Mesenchymal stem cell (in vitro differentiated cells and primary cell): ENCODE measurements at regions not wholly inside any gene's neighbourhood (a gene's known extent, or its start where the extent isn't known, plus 50 kb on each side); places are given as distances from the start of the nearest gene placed in this dataset.
"Not testable (repeated sequence)": the region's sequence is repeated elsewhere in the genome, so short reads cannot be mapped to it uniquely, and the experiment has no call there.

ENCODE experiments used
- DNase-seq: peaks from one replicate; pipeline ENCODE4 v3.0.0-alpha.2; 2013
- H2AFZ ChIP-seq: one replicate; pipeline ENCODE4 v1.6.1; 2013; ENCODE audit warnings: low read depth, mild to moderate bottlenecking, control low read depth, inconsistent platforms, low read length, moderate library complexity
- H2AK5ac ChIP-seq: 2 replicates; pipeline ENCODE4 v1.6.1; 2013; ENCODE audit warnings: low read length, moderate library complexity, mild to moderate bottlenecking, inconsistent platforms; ENCODE audit not compliant: severe bottlenecking
- H2BK120ac ChIP-seq: one replicate; pipeline ENCODE4 v1.6.1; 2013; ENCODE audit warnings: low read depth, mild to moderate bottlenecking, inconsistent platforms, low read length, moderate library complexity
- H2BK12ac ChIP-seq, 2 experiments: one replicate each; pipeline ENCODE4 v1.6.1; 2013; ENCODE audit warnings: inconsistent platforms in 2 of 2, low read length in 2 of 2, mild to moderate bottlenecking in 2 of 2, moderate library complexity in 2 of 2, control low read depth in 1 of 2
- H2BK15ac ChIP-seq: one replicate; pipeline ENCODE4 v1.6.1; 2013; ENCODE audit warnings: mild to moderate bottlenecking, low read depth, inconsistent platforms; ENCODE audit not compliant: poor library complexity, severe bottlenecking
- H2BK5ac ChIP-seq: 2 replicates; pipeline ENCODE4 v1.6.1; 2013; ENCODE audit warnings: low read depth, mild to moderate bottlenecking, low read length, control low read depth, inconsistent platforms; ENCODE audit not compliant: poor library complexity, severe bottlenecking
- H3K14ac ChIP-seq, 2 experiments: one replicate each; pipeline ENCODE4 v1.6.1; 2013; ENCODE audit warnings: inconsistent platforms in 2 of 2, low read length in 2 of 2, control low read depth in 1 of 2, mild to moderate bottlenecking in 1 of 2, moderate library complexity in 1 of 2
- H3K18ac ChIP-seq, 2 experiments: one replicate each; pipeline ENCODE4 v1.6.1; 2013; ENCODE audit warnings: inconsistent platforms in 2 of 2, low read length in 2 of 2, control low read depth in 1 of 2, low read depth in 1 of 2, mild to moderate bottlenecking in 1 of 2
- H3K23ac ChIP-seq, 2 experiments: one replicate each; pipeline ENCODE4 v1.6.1; 2013; ENCODE audit warnings: inconsistent platforms in 2 of 2, low read length in 2 of 2, mild to moderate bottlenecking in 2 of 2, moderate library complexity in 2 of 2, control low read depth in 1 of 2
- H3K27ac ChIP-seq: 2 replicates; pipeline ENCODE4 v1.5.1; 2013; ENCODE audit warnings: mild to moderate bottlenecking, moderate library complexity, low read length, control low read depth, inconsistent platforms; ENCODE audit not compliant: poor library complexity, severe bottlenecking
- H3K27me3 ChIP-seq, 2 experiments: 2 replicates each; pipeline versions ENCODE4 v1.6.1 to v1.7.0; 2013; ENCODE audit warnings: low read length in 2 of 2, mild to moderate bottlenecking in 2 of 2, moderate library complexity in 2 of 2, control low read depth in 1 of 2, inconsistent platforms in 1 of 2; ENCODE audit not compliant: control insufficient read depth in 1 of 2, insufficient read depth in 1 of 2
- H3K36me3 ChIP-seq, 2 experiments: 2 replicates each; pipeline versions ENCODE4 v1.6.1 to v1.7.0; 2013; ENCODE audit warnings: low read length in 2 of 2, control low read depth in 1 of 2, inconsistent platforms in 1 of 2, low read depth in 1 of 2, mild to moderate bottlenecking in 1 of 2; ENCODE audit not compliant: insufficient read depth in 2 of 2, control insufficient read depth in 1 of 2
- H3K4ac ChIP-seq, 2 experiments: one replicate each; pipeline ENCODE4 v1.6.1; 2013; ENCODE audit warnings: inconsistent platforms in 2 of 2, low read length in 2 of 2, mild to moderate bottlenecking in 2 of 2, moderate library complexity in 2 of 2, control low read depth in 1 of 2, low read depth in 1 of 2
- H3K4me1 ChIP-seq: 2 replicates; pipeline ENCODE4 v1.6.1; 2013; ENCODE audit warnings: low read depth, low read length, control low read depth; ENCODE audit not compliant: control insufficient read depth, insufficient read depth
- H3K4me2 ChIP-seq: 2 replicates; pipeline ENCODE4 v1.6.1; 2013; ENCODE audit warnings: low read length, mild to moderate bottlenecking, inconsistent platforms; ENCODE audit not compliant: poor library complexity, severe bottlenecking
- H3K4me3 ChIP-seq, 2 experiments: 2 replicates each; pipeline versions ENCODE4 v1.5.1 to v1.7.0; 2013; ENCODE audit warnings: low read length in 2 of 2, mild to moderate bottlenecking in 2 of 2, control low read depth in 1 of 2, low read depth in 1 of 2; ENCODE audit not compliant: insufficient read depth in 1 of 2
- H3K79me1 ChIP-seq: replicated peaks from 2 replicates; pipeline ENCODE4 v1.6.1; 2013; ENCODE audit warnings: mild to moderate bottlenecking, control low read depth, low read length, inconsistent platforms; ENCODE audit not compliant: poor library complexity, severe bottlenecking
- H3K9ac ChIP-seq: 2 replicates; pipeline ENCODE4 v1.7.0; 2013; ENCODE audit warnings: mild to moderate bottlenecking, low read length, moderate library complexity
- H3K9me3 ChIP-seq: 2 replicates; pipeline ENCODE4 v1.7.0; 2013; ENCODE audit warnings: mild to moderate bottlenecking, low read length; ENCODE audit not compliant: control insufficient read depth
- H4K8ac ChIP-seq: one replicate; pipeline ENCODE4 v1.6.1; 2013; ENCODE audit warnings: inconsistent platforms, mild to moderate bottlenecking, low read length, moderate library complexity
- H4K91ac ChIP-seq: one replicate; pipeline ENCODE4 v1.6.1; 2013; ENCODE audit warnings: mild to moderate bottlenecking, low read length, inconsistent platforms
- WGBS: methylation state at CpG from one replicate; pipeline ENCODE4 v1.1.7; 2013; ENCODE audit warnings: mixed read lengths; 5-methylcytosine and 5-hydroxymethylcytosine counted together

DNA sequence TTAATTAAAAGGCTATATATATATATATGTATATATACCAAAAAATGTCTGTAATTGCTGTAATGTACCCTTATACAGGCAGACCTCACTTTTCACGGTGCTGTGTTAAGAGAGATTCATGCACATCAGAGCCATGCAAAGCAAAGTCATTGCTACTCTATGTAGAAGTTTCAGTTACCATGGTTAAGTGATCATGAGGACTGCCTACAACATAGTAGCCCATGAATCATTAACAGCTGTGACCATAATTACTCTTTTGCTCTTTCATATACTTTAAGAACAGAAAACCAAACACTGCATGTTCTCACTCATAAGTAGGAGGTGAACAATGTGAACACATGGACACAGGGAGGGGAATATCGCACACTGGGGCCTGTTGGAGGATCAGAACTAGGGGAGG, 225.3 kb upstream of the EPHA3 start:
- Histone ChIP-seq H3K27me3 (no peaks in the 10 kb centered on the region), H2BK12ac (no peak overlapping the region), H3K79me1 (no peaks in the 10 kb centered on the region), H3K4me2 (no peak overlapping the region), H3K36me3 (no peaks in the 10 kb centered on the region), H2BK15ac (no peak overlapping the region), H3K4me1 (no peaks in the 10 kb centered on the region), H3K9ac (no peak overlapping the region), H2BK120ac (no peak overlapping the region), H3K27ac (no peak overlapping the region), H3K4ac (no peak overlapping the region), H3K23ac (no peak overlapping the region), H3K9me3 (no peaks in the 10 kb centered on the region), H4K8ac (no peak overlapping the region), H2AFZ (no peak overlapping the region), H3K4me3 (no peak overlapping the region), H2BK5ac (no peak overlapping the region), H3K14ac (no peak overlapping the region), H3K18ac (no peak overlapping the region), H2AK5ac (no peak overlapping the region), H4K91ac (no peak overlapping the region)
- 100% methylated on average over 1 of the region's 2 CpGs for WGBS
- no peak for DNase-seq

DNA sequence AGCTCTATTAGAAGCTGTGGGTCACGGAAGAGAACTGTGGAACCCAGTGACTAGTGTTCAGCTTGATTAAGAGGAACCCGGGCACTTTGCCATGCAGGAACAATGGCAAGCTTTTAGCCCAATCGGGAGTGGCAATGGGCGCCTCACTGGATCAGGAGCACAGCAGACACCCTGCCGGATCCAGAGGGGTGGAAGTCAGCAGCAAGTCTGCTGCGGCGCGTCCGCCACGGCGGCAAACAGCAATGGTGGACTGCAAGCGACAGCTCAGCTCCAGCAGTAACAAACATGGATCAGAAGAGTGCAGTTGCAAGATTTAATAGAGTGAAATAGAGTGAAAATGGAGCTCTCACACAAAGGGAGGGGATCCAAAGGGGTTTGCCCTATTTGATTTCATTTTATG, 220.8 kb upstream of the EPHA3 start:
- H4K91ac ChIP-seq, H3K4me2 ChIP-seq, H3K23ac ChIP-seq, H3K18ac ChIP-seq, H2BK5ac ChIP-seq, DNase-seq, H3K9ac ChIP-seq, H3K4ac ChIP-seq, H2BK120ac ChIP-seq, H2AK5ac ChIP-seq, H2BK15ac ChIP-seq, H3K14ac ChIP-seq, H3K4me3 ChIP-seq, H3K79me1 ChIP-seq, H2AFZ ChIP-seq, H4K8ac ChIP-seq, H3K27me3 ChIP-seq, H3K36me3 ChIP-seq, H2BK12ac ChIP-seq, H3K4me1 ChIP-seq, H3K9me3 ChIP-seq, H3K27ac ChIP-seq: not testable (repeated sequence)
- WGBS = 92% methylated on average over 12 of the region's 12 CpGs

DNA sequence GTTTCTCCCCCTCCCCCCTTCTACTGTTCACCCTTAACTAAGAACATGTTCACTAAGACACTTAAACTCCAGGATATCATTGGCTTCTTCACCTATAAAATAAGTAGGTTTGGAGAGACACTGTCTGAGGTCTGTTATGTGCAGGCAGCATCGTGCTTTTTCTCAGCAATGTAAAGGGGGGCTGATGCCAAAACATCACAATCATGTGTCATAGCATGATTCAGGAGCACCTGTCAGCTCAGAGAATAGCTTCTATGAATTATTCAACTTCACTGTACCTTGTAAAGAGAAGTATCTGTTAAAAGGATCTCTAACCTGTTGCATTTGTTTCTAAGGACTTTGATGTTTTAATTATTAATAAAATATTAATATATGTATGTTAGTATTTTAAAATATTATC, 211.4 kb upstream of the EPHA3 start:
- DNase-seq = no peak
- Histone ChIP-seq H3K36me3 (no peaks in the 10 kb centered on the region), H3K27me3 (no peaks in the 10 kb centered on the region), H2BK15ac (no peak overlapping the region), H3K4me2 (no peak overlapping the region), H2AK5ac (no peak overlapping the region), H3K4me3 (no peak overlapping the region), H3K9ac (no peak overlapping the region), H2BK120ac (no peak overlapping the region), H2BK12ac (no peak overlapping the region), H3K14ac (no peak overlapping the region), H4K8ac (no peak overlapping the region), H3K4me1 (no peaks in the 10 kb centered on the region), H3K4ac (no peak overlapping the region), H4K91ac (no peak overlapping the region), H3K23ac (no peak overlapping the region), H3K9me3 (no peaks in the 10 kb centered on the region), H2BK5ac (no peak overlapping the region), H2AFZ (no peak overlapping the region), H3K18ac (no peak overlapping the region), H3K79me1 (no peaks in the 10 kb centered on the region), H3K27ac (no peak overlapping the region)
- 86% methylated on average over 1 of the region's 1 CpG for WGBS

DNA sequence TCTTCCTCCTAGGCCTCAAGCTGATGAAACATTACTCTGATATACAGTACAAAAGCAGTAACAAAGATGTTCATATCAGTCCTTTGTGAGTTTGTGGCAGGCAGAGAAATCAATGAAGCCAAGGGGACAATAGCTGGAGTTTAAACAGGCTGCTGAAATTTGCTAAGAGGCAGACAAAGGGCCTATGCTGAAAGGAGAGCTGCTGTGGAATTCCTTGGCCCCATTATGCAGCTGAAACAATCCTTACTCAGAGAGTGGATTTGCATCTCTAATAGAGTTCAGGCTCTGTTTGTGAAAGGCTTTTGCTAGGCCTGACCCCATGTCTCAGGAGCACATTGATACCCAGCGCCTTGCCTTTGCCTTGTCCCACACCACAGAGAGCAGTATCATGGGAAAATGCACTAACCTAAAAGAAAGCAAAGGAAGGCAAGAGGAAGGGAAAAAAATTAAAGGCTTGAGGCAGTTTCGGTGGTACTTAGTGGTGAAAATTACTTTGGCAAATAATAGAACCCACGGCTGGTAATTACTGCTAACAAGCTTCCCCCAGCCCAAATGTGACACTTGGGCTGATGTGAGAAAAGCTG, 195.0 kb upstream of the EPHA3 start:
- Histone ChIP-seq H3K27ac (no peak overlapping the region), H4K91ac (no peak overlapping the region), H3K79me1 (no peaks in the 10 kb centered on the region), H4K8ac (no peak overlapping the region), H3K4me2 (no peak overlapping the region), H3K4me3 (no peak overlapping the region), H3K23ac (no peak overlapping the region), H3K14ac (no peak overlapping the region), H3K4me1 (no peaks in the 10 kb centered on the region), H2BK12ac (no peak overlapping the region), H3K4ac (no peak overlapping the region), H2AFZ (no peak overlapping the region), H3K9ac (no peak overlapping the region), H2BK5ac (no peak overlapping the region), H2BK120ac (no peak overlapping the region), H3K9me3 (no peaks in the 10 kb centered on the region), H3K27me3 (no peaks in the 10 kb centered on the region), H3K18ac (no peak overlapping the region), H3K36me3 (no peaks in the 10 kb centered on the region), H2AK5ac (no peak overlapping the region), H2BK15ac (no peak overlapping the region)
- DNase-seq = no peak
- 60% methylated on average over 2 of the region's 3 CpGs for WGBS
